Neural cell (in vitro differentiated cells): ENCODE measurements at regions not wholly inside any gene's neighbourhood (a gene's known extent, or its start where the extent isn't known, plus 50 kb on each side); places are given as distances from the start of the nearest gene placed in this dataset.

Experiments
- H2AFZ ChIP-seq: fragments of 200-600, 300-800 bp; sonication (generic), shearing (Covaris generic); 2 replicates; pipeline ENCODE4 v1.6.0; 2014; ENCODE audit warnings: low read depth, mild to moderate bottlenecking, antibody characterized with exemption, low read length, moderate library complexity
- H3F3A ChIP-seq: fragments of 200-600 bp; shearing (Covaris generic); 2 replicates; pipeline ENCODE4 v1.6.1; 2016; ENCODE audit warnings: mild to moderate bottlenecking, moderate library complexity, mixed read lengths, antibody characterized with exemption, low read length; ENCODE audit not compliant: insufficient read depth, poor library complexity, severe bottlenecking
- H3K27ac ChIP-seq: fragments of 200-600, 300-800 bp; sonication (generic), shearing (Covaris generic); 2 replicates; pipeline ENCODE4 v1.5.1; 2014; ENCODE audit warnings: mild to moderate bottlenecking, low read length, moderate library complexity
- H3K27me3 ChIP-seq: fragments of 300-800, 200-600 bp; sonication (generic), shearing (Covaris generic); 2 replicates; pipeline ENCODE4 v1.6.0; 2014; ENCODE audit warnings: mild to moderate bottlenecking, low read depth, low read length, moderate library complexity; ENCODE audit not compliant: insufficient read depth
- H3K36me3 ChIP-seq: fragments of 300-800, 200-600 bp; sonication (generic), shearing (Covaris generic); 2 replicates; pipeline ENCODE4 v1.5.1; 2014; ENCODE audit warnings: mild to moderate bottlenecking, antibody characterized with exemption, low read length, moderate library complexity; ENCODE audit not compliant: insufficient read depth
- H3K4me2 ChIP-seq: fragments of 300-800, 200-600 bp; sonication (generic), shearing (Covaris generic); 2 replicates; pipeline ENCODE4 v1.6.0; 2014; ENCODE audit warnings: mild to moderate bottlenecking, low read length
- H3K4me3 ChIP-seq: fragments of 300-800, 200-600 bp; sonication (generic), shearing (Covaris generic); 2 replicates; pipeline ENCODE4 v1.5.1; 2014; ENCODE audit warnings: mild to moderate bottlenecking, low read length, moderate library complexity
- H3K79me2 ChIP-seq: fragments of 200-600 bp; shearing (Covaris generic); replicated peaks from 2 replicates; pipeline ENCODE4 v1.6.0; 2014; ENCODE audit warnings: mild to moderate bottlenecking, low read length, moderate library complexity; ENCODE audit not compliant: insufficient read depth
- H3K9ac ChIP-seq: fragments of 300-800, 200-600 bp; sonication (generic), shearing (Covaris generic); 2 replicates; pipeline ENCODE4 v1.6.1; 2016; ENCODE audit warnings: mild to moderate bottlenecking, low read length, mixed read lengths
- H3K9me2 ChIP-seq: fragments of 200-600 bp; shearing (Covaris generic); 2 replicates; pipeline ENCODE4 v1.6.1; 2016; ENCODE audit warnings: mild to moderate bottlenecking, low read length, mixed read lengths; ENCODE audit not compliant: insufficient read depth
- H3K9me3 ChIP-seq: fragments of 200-600, 300-800 bp; sonication (generic), shearing (Covaris generic); 2 replicates; pipeline ENCODE4 v1.6.1; 2016; ENCODE audit warnings: mild to moderate bottlenecking, mixed run types, low read length, moderate library complexity, mixed read lengths
- H4K20me1 ChIP-seq: fragments of 200-600 bp; shearing (Covaris generic); 2 replicates; pipeline ENCODE4 v1.6.1; 2016; ENCODE audit warnings: mild to moderate bottlenecking, mixed run types; ENCODE audit not compliant: insufficient read depth
- CTCF ChIP-seq: fragments of 450-650 bp; IDR thresholded peaks from 2 replicates; pipeline ENCODE4 v1.5.1; 2014; ENCODE audit warnings: antibody characterized with exemption, mild to moderate bottlenecking, moderate library complexity; ENCODE audit not compliant: poor library complexity, severe bottlenecking
- EP300 ChIP-seq: fragments of 450-650 bp; conservative IDR thresholded peaks from 2 replicates; pipeline ENCODE4 v1.6.1; 2014; ENCODE audit warnings: antibody characterized with exemption, mild to moderate bottlenecking, moderate library complexity; ENCODE audit not compliant: poor library complexity, severe bottlenecking
- EZH2 ChIP-seq: fragments of 200-600, 300-800 bp; shearing (Covaris generic), sonication (generic); IDR thresholded peaks from 2 replicates; pipeline ENCODE4 v1.6.1; 2014; ENCODE audit warnings: antibody characterized with exemption, low read length, borderline replicate concordance, mild to moderate bottlenecking; ENCODE audit not compliant: insufficient read depth, poor library complexity, severe bottlenecking
- MXI1 ChIP-seq: fragments of 450-650 bp; conservative IDR thresholded peaks from 2 replicates; pipeline ENCODE4 v1.6.1; 2014; ENCODE audit warnings: antibody characterized with exemption, mild to moderate bottlenecking; ENCODE audit not compliant: poor library complexity, severe bottlenecking
- POLR2AphosphoS5 ChIP-seq: IDR thresholded peaks from 2 replicates; pipeline ENCODE4 v1.6.1; 2012
- RAD21 ChIP-seq: fragments of 450-650 bp; conservative IDR thresholded peaks from 2 replicates; pipeline ENCODE4 v1.6.1; 2014; ENCODE audit warnings: antibody characterized with exemption, mild to moderate bottlenecking, moderate library complexity
- REST ChIP-seq: IDR thresholded peaks from 2 replicates; pipeline ENCODE4 v1.6.1; 2012; ENCODE audit warnings: borderline replicate concordance
- SMC3 ChIP-seq: fragments of 450-650 bp; conservative IDR thresholded peaks from 2 replicates; pipeline ENCODE4 v1.6.1; 2014; ENCODE audit warnings: antibody characterized with exemption, mild to moderate bottlenecking, moderate library complexity; ENCODE audit not compliant: poor library complexity
- TAF1 ChIP-seq: IDR thresholded peaks from 2 replicates; pipeline ENCODE4 v1.6.1; 2012; ENCODE audit warnings: low read depth

GRCh38 chr2:176769499-176770370 is 442.9 kb upstream of the HNRNPA3 start:
- Histone ChIP-seq H3K27me3 (no peaks in the 10 kb centered on the region), H4K20me1 (no peaks in the 10 kb centered on the region), H3K9me2 (no peaks in the 10 kb centered on the region), H3F3A (no peaks in the 10 kb centered on the region), H3K79me2 (no peaks in the 10 kb centered on the region), H2AFZ (no peak overlapping the region), H3K9me3 (no peaks in the 10 kb centered on the region), H3K36me3 (no peaks in the 10 kb centered on the region), H3K9ac (no peak overlapping the region), H3K27ac (no peak overlapping the region), H3K4me3 (no peak overlapping the region), H3K4me2 (no peak overlapping the region)
- no peak for TF ChIP-seq MXI1
- no peak for TF ChIP-seq RAD21
- no peak for TF ChIP-seq EP300
- TF ChIP-seq CTCF: no peak
- TF ChIP-seq SMC3: no peak
- no peak for TF ChIP-seq REST
- no peak for TF ChIP-seq POLR2AphosphoS5
- TF ChIP-seq TAF1: no peak
- no peak for TF ChIP-seq EZH2

DNA sequence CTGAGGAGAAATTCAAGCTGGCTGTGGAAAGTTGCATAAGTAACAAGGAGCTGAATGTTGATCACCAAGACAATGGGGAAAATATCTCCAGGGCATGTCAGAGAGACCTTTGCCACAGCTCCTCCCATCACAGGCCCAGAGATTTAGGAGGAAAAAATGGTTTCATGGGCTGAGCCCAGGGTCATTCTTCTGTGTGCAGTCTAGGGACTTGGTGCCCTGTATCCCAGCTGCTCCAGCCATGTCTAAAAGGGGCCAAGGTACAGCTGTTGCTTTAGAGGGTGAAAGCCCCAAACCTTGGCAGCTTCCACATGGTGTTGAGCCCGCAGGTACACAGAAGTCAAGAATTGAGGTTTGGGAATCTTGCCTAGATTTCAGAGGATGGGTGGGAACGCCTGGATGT is 439.8 kb upstream of the HNRNPA3 start:
- no peaks in the 10 kb centered on the region for H3K9me2 ChIP-seq
- H3K9ac ChIP-seq: no peak overlapping the region
- H3K36me3 ChIP-seq: no peaks in the 10 kb centered on the region
- H2AFZ ChIP-seq: no peak overlapping the region
- no peak overlapping the region for H3K4me3 ChIP-seq
- no peaks in the 10 kb centered on the region for H3K79me2 ChIP-seq
- H3F3A ChIP-seq: no peaks in the 10 kb centered on the region
- H3K27ac ChIP-seq: no peak overlapping the region
- H4K20me1 ChIP-seq: no peaks in the 10 kb centered on the region
- H3K4me2 ChIP-seq: no peak overlapping the region
- no peaks in the 10 kb centered on the region for H3K9me3 ChIP-seq
- H3K27me3 ChIP-seq: no peaks in the 10 kb centered on the region
- TF ChIP-seq EZH2 (no peak), SMC3 (no peak), RAD21 (no peak), REST (no peak), MXI1 (no peak), CTCF (no peak), POLR2AphosphoS5 (no peak)
